GM18868 (cell line): ENCODE measurements at regions not wholly inside any gene's neighbourhood (a gene's known extent, or its start where the extent isn't known, plus 50 kb on each side); places are given as distances from the start of the nearest gene placed in this dataset.
"Not testable (repeated sequence)": the region's sequence is repeated elsewhere in the genome, so short reads cannot be mapped to it uniquely, and the experiment has no call there.

ENCODE experiments used
- ATAC-seq: cut with Tn5 transposase; IDR thresholded peaks from one replicate; pipeline ENCODE4 v1.9.1; 2021; ENCODE audit warnings: mild to moderate bottlenecking, moderate library complexity; ENCODE audit not compliant: unreplicated experiment

- no peak for ATAC-seq
Measured at GRCh38 chr1:238331557-238331956, 440.8 kb upstream of the ZP4 start.

- ATAC-seq = no peak
Measured at GRCh38 chr1:238329671-238330070, 438.9 kb upstream of the ZP4 start.

DNA sequence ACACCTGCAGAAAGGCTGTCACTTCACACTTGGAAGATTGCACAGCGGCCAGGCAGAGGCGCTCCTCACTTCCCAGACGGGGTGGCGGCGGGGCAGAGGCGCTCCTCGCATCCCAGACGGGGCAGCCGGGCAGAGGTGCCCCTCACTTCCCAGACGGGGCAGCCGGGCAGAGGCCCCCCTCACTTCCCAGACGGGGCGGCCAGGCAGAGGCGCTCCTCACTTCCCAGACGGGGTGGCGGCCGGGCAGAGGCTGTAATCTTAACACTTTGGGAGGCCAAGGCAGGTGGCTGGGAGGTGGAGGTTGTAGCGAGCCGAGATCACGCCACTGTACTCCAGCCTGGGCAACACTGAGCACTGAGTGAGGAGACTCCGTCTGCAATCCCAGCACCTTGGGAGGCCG lies 436.3 kb upstream of the ZP4 start:
- ATAC-seq = not testable (repeated sequence)

DNA sequence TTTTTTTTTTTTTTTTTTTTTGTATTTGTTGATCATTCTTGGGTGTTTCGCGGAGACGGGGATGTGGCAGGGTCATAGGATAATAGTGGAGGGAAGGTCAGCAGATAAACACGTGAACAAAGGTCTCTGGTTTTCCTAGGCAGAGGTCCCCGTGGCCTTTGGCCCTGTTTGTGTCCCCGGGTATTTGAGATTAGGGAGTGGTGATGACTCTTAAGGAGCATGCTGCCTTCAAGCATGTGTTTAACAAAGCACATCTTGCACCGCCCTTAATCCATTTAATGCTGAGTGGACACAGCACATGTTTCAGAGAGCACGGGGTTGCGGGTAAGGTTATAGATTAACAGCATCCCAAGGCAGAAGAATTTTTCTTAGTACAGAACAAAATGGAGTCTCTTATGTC lies 435.8 kb upstream of the ZP4 start:
- not testable (repeated sequence) for ATAC-seq

DNA sequence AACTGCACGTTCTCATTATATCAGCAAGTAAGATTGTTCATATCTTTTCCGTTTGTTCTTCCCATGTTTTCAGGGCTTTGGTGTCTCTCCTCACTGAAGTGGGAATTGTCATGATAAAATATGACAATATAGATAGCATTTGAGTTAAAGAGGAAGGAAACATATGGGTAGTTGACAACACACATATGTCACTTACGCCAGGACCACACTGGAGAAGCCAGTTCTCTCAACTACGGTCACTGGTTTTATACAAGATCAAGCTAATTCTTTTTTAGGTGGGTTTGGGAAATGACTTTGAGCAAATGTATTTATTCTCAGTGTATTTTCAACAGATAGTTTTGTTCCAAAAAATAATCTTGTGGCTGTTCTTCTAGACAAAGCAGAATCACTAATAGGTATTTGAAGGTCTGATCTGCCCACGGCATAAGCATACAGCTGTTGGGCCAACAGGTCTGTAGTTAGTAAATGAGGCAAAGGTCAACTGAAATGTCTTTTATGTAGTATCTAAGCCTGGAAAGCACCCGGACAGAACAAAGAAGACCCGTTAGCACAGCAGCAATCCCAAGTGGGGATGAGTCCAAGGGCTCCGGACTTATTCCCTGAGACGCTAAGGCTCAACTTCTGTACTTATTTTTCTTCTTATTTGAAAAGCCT lies 433.6 kb upstream of the ZP4 start:
- ATAC-seq = no peak

DNA sequence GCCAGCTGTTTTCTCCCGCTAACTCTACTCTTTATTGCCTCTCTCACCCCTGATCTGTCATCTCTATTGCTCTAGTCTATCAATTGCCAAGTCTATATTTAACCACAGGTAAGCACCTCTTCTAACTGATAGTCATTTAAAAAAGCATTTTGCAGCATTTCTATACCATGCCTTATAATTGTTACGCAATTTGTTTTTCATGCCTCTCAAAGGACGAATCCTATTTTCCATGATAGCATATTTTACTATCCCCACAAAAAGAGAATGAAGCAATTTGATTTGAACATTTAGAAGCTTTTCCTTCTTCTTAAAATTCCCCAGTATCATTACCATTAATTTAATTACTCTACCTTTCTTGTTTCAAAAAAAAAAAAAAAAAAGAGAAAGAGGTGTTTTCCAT lies 432.8 kb upstream of the ZP4 start:
- no peak for ATAC-seq

DNA sequence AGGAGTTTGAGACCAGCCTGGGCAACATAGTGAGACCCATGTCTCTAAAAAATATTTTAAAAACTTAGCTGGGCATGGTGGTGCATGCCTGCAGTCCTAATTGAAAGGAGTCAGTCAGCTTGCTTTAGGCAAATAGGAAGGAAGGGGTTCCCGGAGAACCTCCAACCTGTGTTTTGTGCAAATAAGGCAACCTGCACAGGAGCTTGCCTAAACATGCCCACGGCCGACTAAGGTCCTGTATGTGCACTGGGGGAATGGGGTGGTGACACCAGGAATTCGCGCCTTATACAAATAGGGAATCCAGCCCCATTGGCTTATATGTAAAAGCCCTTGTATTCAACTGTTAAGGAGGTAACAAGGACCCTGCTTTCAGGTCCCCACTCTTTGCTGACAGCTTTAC lies 429.2 kb upstream of the ZP4 start:
- ATAC-seq = no peak

- no peak for ATAC-seq
Measured at GRCh38 chr1:238318294-238319110, 427.8 kb upstream of the ZP4 start.

DNA sequence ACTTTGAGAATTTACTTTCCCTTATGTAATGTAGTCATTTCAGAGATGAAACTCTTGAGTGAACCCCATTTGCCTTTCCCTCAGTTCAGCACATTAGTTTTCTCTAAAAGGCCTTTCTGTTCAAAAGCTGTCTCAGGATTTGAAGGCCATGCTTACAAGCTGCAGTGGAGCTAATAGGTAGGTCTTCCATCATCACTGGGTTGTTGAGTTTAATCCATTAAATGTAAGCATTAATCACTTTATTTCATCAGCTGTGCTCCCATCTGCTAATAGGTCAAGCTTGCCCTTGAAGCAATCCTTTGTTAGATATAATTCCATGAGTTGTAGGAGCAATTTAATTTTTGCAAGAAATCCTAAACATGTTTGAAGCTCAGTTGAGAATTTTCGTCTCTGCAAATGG lies 422.2 kb upstream of the ZP4 start:
- ATAC-seq = no peak

- no peak for ATAC-seq
Measured at GRCh38 chr1:238306411-238306810, 415.7 kb upstream of the ZP4 start.

DNA sequence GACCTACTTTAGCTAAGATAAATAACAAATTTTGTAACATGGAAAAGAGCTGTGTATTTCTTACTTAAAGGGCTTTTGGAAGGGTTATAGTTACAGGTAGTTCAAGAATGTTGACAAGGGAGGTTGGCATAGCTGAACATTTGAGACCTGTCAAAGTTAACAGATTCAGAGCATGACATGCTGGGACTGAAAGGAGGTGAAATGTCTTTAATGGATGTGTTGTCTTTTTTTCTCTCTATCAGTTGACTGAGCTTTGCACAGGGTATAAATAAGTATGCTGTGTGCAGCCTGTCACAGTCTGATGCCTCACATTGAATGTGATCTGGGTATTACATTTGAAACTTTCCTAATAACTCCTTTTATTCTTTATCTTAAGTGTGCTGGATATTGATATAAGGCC lies 411.9 kb upstream of the ZP4 start:
- no peak for ATAC-seq

GRCh38 chr1:238296371-238296770 lies 405.6 kb upstream of the ZP4 start:
- no peak for ATAC-seq

DNA sequence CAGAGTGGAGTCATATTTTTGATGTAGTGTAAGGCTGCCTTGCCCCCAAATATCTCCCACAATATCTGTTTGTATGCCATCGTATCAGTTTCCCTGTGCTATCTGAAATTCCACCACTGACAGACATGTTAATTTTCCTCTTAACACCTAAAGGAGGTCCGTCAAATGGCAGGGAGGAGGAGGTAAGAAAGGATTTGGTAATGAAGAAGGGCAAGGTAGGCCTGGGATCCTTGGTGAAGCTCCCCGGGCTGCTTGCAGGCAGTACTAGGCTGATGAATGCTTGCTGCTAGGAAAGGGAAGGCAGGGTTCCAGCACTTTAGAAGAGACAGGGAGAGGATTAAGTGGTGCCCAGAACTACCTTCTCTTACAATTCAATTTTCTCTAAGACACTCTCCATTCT lies 402.4 kb upstream of the ZP4 start:
- ATAC-seq = no peak

- ATAC-seq = no peak
Measured at GRCh38 chr1:238281418-238281817, 390.7 kb upstream of the ZP4 start.

- ATAC-seq = no peak
Measured at GRCh38 chr1:238279694-238280380, 389.1 kb upstream of the ZP4 start.

- no peak for ATAC-seq
Measured at GRCh38 chr1:238272145-238272544, 381.4 kb upstream of the ZP4 start.

- ATAC-seq = no peak
Measured at GRCh38 chr1:238265866-238266265, 375.1 kb upstream of the ZP4 start.

DNA sequence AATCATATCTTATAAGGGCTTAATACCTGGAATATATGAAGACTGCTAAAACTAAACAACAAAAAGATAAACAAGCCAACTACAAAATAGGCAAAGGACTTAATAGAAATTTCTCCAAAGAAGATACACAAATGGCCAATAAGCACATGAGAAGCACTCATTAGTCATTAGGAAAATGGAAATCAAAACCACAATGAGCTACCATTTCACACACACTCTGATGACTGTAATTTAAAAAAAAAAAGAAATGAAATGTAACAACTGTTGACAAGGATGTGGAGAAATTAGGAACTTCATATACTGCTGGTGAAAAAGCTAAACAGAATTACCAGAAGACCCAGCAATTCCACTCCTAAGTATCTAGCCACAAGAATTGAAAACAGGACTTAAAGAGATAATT lies 374.2 kb upstream of the ZP4 start:
- ATAC-seq = no peak

GRCh38 chr1:238258510-238258909 lies 367.8 kb upstream of the ZP4 start:
- ATAC-seq = no peak

- ATAC-seq = no peak
Measured at GRCh38 chr1:238257018-238257621, 366.4 kb upstream of the ZP4 start.

DNA sequence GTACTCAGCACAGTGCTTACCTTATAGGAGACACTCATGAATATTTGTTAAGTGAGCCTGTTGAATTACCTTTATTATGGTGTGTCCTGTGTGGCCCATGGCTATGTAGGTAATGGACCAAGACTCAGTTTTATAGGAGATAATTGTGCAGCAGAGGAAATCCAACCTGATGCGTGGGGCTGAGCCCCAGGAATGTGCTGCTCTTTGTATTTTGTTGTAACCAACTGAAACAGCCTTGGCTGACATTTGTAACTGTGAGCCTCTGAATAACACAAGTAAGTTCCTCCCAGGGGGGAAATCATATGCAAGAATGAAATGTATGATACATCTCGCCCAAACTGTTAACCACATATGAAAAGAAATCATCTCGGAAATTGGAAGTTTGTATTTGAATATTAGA lies 364.2 kb upstream of the ZP4 start:
- no peak for ATAC-seq
